ENCODE measurements at regions not wholly inside any gene's neighbourhood (a gene's known extent, or its start where the extent isn't known, plus 50 kb on each side); places are given as distances from the start of the nearest gene placed in this dataset.

- no peak for DNase-seq
Measured at GRCh38 chr9:23326597-23326996, 499.4 kb downstream of the ELAVL2 start.

GRCh38 chr9:23341346-23341745, 484.7 kb downstream of the ELAVL2 start:
- no peak for DNase-seq

- DNase-seq: no peak
Measured at GRCh38 chr9:23342291-23342690, 483.7 kb downstream of the ELAVL2 start.

- no peak for DNase-seq
Measured at GRCh38 chr9:23343226-23343625, 482.8 kb downstream of the ELAVL2 start.

GRCh38 chr9:23361096-23361495, 464.9 kb downstream of the ELAVL2 start:
- DNase-seq: no peak

- no peak for DNase-seq
Measured at GRCh38 chr9:23372703-23373102, 453.3 kb downstream of the ELAVL2 start.

GRCh38 chr9:23375511-23375910, 450.5 kb downstream of the ELAVL2 start:
- no peak for DNase-seq

GRCh38 chr9:23379842-23380241, 446.2 kb downstream of the ELAVL2 start:
- no peak for DNase-seq

- no peak for DNase-seq
Measured at GRCh38 chr9:23380821-23381220, 445.2 kb downstream of the ELAVL2 start.

- no peak for DNase-seq
Measured at GRCh38 chr9:23382418-23382817, 443.6 kb downstream of the ELAVL2 start.

GRCh38 chr9:23394189-23394588, 431.9 kb downstream of the ELAVL2 start:
- DNase-seq: no peak

- DNase-seq: no peak
Measured at GRCh38 chr9:23408874-23409273, 417.2 kb downstream of the ELAVL2 start.

- no peak for DNase-seq
Measured at GRCh38 chr9:23412046-23412445, 414.0 kb downstream of the ELAVL2 start.

- DNase-seq: no peak
Measured at GRCh38 chr9:23412458-23412857, 413.6 kb downstream of the ELAVL2 start.

- no peak for DNase-seq
Measured at GRCh38 chr9:23413541-23413940, 412.5 kb downstream of the ELAVL2 start.

GRCh38 chr9:23423999-23424398, 402.0 kb downstream of the ELAVL2 start:
- no peak for DNase-seq

GRCh38 chr9:23426144-23426543, 399.9 kb downstream of the ELAVL2 start:
- DNase-seq: no peak

- DNase-seq: no peak
Measured at GRCh38 chr9:23431459-23431858, 394.6 kb downstream of the ELAVL2 start.

- DNase-seq: no peak
Measured at GRCh38 chr9:23434654-23435053, 391.4 kb downstream of the ELAVL2 start.

- DNase-seq: no peak
Measured at GRCh38 chr9:23438299-23438907, 387.6 kb downstream of the ELAVL2 start.

GRCh38 chr9:23441275-23441674, 384.8 kb downstream of the ELAVL2 start:
- no peak for DNase-seq

GRCh38 chr9:23444658-23445057, 381.4 kb downstream of the ELAVL2 start:
- no peak for DNase-seq

GRCh38 chr9:23447166-23447565, 378.9 kb downstream of the ELAVL2 start:
- no peak for DNase-seq

- DNase-seq: no peak
Measured at GRCh38 chr9:23447944-23448343, 378.1 kb downstream of the ELAVL2 start.

- DNase-seq: no peak
Measured at GRCh38 chr9:23451802-23452418, 374.1 kb downstream of the ELAVL2 start.
